DMS153 (cell line): ENCODE measurements at regions not wholly inside any gene's neighbourhood (a gene's known extent, or its start where the extent isn't known, plus 50 kb on each side); places are given as distances from the start of the nearest gene placed in this dataset.

Experiments used
- DNase-seq: peaks from one replicate; lab custom pipeline; 2025; lab: John Stamatoyannopoulos, UW

GRCh38 chr5:167143716-167144115 lies 1147.7 kb upstream of the WWC1 start:
- no peak for DNase-seq

GRCh38 chr5:167145841-167146240 lies 1145.6 kb upstream of the WWC1 start:
- DNase-seq = no peak

- no peak for DNase-seq
Measured at GRCh38 chr5:167147879-167148278, 1143.6 kb upstream of the WWC1 start.

GRCh38 chr5:167150661-167151060 lies 1140.8 kb upstream of the WWC1 start:
- no peak for DNase-seq

GRCh38 chr5:167152561-167152960 lies 1138.9 kb upstream of the WWC1 start:
- no peak for DNase-seq

- DNase-seq = no peak
Measured at GRCh38 chr5:167155387-167156005, 1135.9 kb upstream of the WWC1 start.

GRCh38 chr5:167156446-167156845 lies 1135.0 kb upstream of the WWC1 start:
- DNase-seq = no peak

GRCh38 chr5:167158588-167158987 lies 1132.9 kb upstream of the WWC1 start:
- no peak for DNase-seq

GRCh38 chr5:167160388-167160787 lies 1131.1 kb upstream of the WWC1 start:
- no peak for DNase-seq

- DNase-seq = no peak
Measured at GRCh38 chr5:167166696-167167095, 1124.7 kb upstream of the WWC1 start.

GRCh38 chr5:167167191-167167795 lies 1124.2 kb upstream of the WWC1 start:
- no peak for DNase-seq

- no peak for DNase-seq
Measured at GRCh38 chr5:167168971-167169370, 1122.5 kb upstream of the WWC1 start.

- DNase-seq = no peak
Measured at GRCh38 chr5:167171056-167171455, 1120.4 kb upstream of the WWC1 start.

GRCh38 chr5:167177736-167178135 lies 1113.7 kb upstream of the WWC1 start:
- no peak for DNase-seq

GRCh38 chr5:167180906-167181305 lies 1110.5 kb upstream of the WWC1 start:
- DNase-seq = no peak

- DNase-seq = no peak
Measured at GRCh38 chr5:167205881-167206280, 1085.6 kb upstream of the WWC1 start.

- no peak for DNase-seq
Measured at GRCh38 chr5:167207081-167207480, 1084.4 kb upstream of the WWC1 start.

GRCh38 chr5:167208911-167209310 lies 1082.5 kb upstream of the WWC1 start:
- DNase-seq = no peak

GRCh38 chr5:167217097-167217743 lies 1074.2 kb upstream of the WWC1 start:
- no peak for DNase-seq

GRCh38 chr5:167219298-167219697 lies 1072.1 kb upstream of the WWC1 start:
- no peak for DNase-seq

- DNase-seq = no peak
Measured at GRCh38 chr5:167226386-167226785, 1065.1 kb upstream of the WWC1 start.

GRCh38 chr5:167228134-167228533 lies 1063.3 kb upstream of the WWC1 start:
- DNase-seq = no peak

GRCh38 chr5:167229751-167230150 lies 1061.7 kb upstream of the WWC1 start:
- no peak for DNase-seq

- no peak for DNase-seq
Measured at GRCh38 chr5:167230414-167230813, 1061.0 kb upstream of the WWC1 start.
